ENCODE measurements at regions not wholly inside any gene's neighbourhood (a gene's known extent, or its start where the extent isn't known, plus 50 kb on each side); places are given as distances from the start of the nearest gene placed in this dataset.

DNA sequence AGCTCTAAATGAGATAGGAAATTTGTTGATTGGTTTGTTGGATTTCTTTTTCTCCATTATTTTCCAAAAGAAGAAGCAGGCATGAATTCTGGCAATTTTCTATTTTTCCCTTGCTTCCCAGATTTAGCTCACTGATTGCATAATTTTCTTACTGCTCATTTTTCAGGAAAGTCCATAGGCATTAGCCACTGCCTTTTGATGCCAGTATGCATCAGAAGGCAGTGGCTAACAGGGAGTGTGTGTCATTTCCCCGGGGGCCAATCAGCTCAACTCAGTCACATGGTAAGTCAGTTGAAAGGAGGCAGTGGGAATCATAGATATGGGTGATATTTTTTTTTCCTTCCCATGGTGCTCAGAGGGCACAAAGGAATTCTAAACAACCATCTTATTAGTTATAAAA lies 156.7 kb downstream of the TRIML1 start:
- TF ChIP-seq CTCF (IDR thresholded peaks at IDR 0.05) = no peak
- TF ChIP-seq POLR2A (IDR thresholded peaks at IDR 0.05) = no peak
